ENCODE measurements at regions not wholly inside any gene's neighbourhood (a gene's known extent, or its start where the extent isn't known, plus 50 kb on each side); places are given as distances from the start of the nearest gene placed in this dataset.

GRCh38 chr3:118705487-118706219, 329.0 kb downstream of the IGSF11 start:
- Histone ChIP-seq H3K4me1 (ENCODE audit: low read length) (no peaks in the 10 kb centered on the region), H3K9ac (ENCODE audit: low read length) (no peak overlapping the region), H3K4me3 (ENCODE audit: low read length) (no peak overlapping the region), H3K27me3 (replicated peaks; ENCODE audit: insufficient read depth, low read length) (no peaks in the 10 kb centered on the region), H3K9me2 (replicated peaks; ENCODE audit: insufficient read depth, low read length) (no peaks in the 10 kb centered on the region), H3K79me2 (ENCODE audit: low read length) (no peaks in the 10 kb centered on the region), H4K20me1 (ENCODE audit: insufficient read depth, low read length) (no peaks in the 10 kb centered on the region), H3K36me3 (replicated peaks; ENCODE audit: insufficient read depth, low read length) (no peaks in the 10 kb centered on the region), H3K9me3 (replicated peaks; ENCODE audit: insufficient read depth, low read length) (no peaks in the 10 kb centered on the region), H3F3A (ENCODE audit: insufficient read depth, low read length) (no peaks in the 10 kb centered on the region), H3K27ac (ENCODE audit: low read length) (no peak overlapping the region), H2AFZ (ENCODE audit: low read length) (no peak overlapping the region), H3K4me2 (ENCODE audit: low read depth, low read length) (no peak overlapping the region)
- TF ChIP-seq EZH2 (optimal IDR thresholded peaks at IDR 0.05; ENCODE audit: low read depth, low read length) (no peak), CTCF (IDR thresholded peaks at IDR 0.05; ENCODE audit: low read length) (no peak), EZH2phosphoT487 (IDR thresholded peaks at IDR 0.05; ENCODE audit: low read length) (no peak)
- DNase-seq: no peak

- Histone ChIP-seq H3K4me1 (ENCODE audit: low read length) (no peaks in the 10 kb centered on the region), H3K9me2 (replicated peaks; ENCODE audit: insufficient read depth, low read length) (no peaks in the 10 kb centered on the region), H2AFZ (ENCODE audit: low read length) (no peak overlapping the region), H3K9me3 (replicated peaks; ENCODE audit: insufficient read depth, low read length) (no peaks in the 10 kb centered on the region), H3K27me3 (replicated peaks; ENCODE audit: insufficient read depth, low read length) (no peaks in the 10 kb centered on the region), H3F3A (ENCODE audit: insufficient read depth, low read length) (no peaks in the 10 kb centered on the region), H3K4me2 (ENCODE audit: low read depth, low read length) (no peak overlapping the region), H3K4me3 (ENCODE audit: low read length) (no peak overlapping the region), H4K20me1 (ENCODE audit: insufficient read depth, low read length) (no peaks in the 10 kb centered on the region), H3K9ac (ENCODE audit: low read length) (no peak overlapping the region), H3K27ac (ENCODE audit: low read length) (no peak overlapping the region), H3K36me3 (replicated peaks; ENCODE audit: insufficient read depth, low read length) (no peaks in the 10 kb centered on the region), H3K79me2 (ENCODE audit: low read length) (no peaks in the 10 kb centered on the region)
- TF ChIP-seq EZH2phosphoT487 (IDR thresholded peaks at IDR 0.05; ENCODE audit: low read length): no peak
- TF ChIP-seq CTCF (IDR thresholded peaks at IDR 0.05; ENCODE audit: low read length): no peak
- TF ChIP-seq EZH2 (optimal IDR thresholded peaks at IDR 0.05; ENCODE audit: low read depth, low read length): no peak
- DNase-seq: no peak
Observed at GRCh38 chr3:118707991-118708390, 326.7 kb downstream of the IGSF11 start.

GRCh38 chr3:118710532-118710931, 324.1 kb downstream of the IGSF11 start:
- H3K9me2 ChIP-seq (replicated peaks; ENCODE audit: insufficient read depth, low read length): no peaks in the 10 kb centered on the region
- no peaks in the 10 kb centered on the region for H3F3A ChIP-seq (ENCODE audit: insufficient read depth, low read length)
- H3K9ac ChIP-seq (ENCODE audit: low read length): no peak overlapping the region
- H3K27me3 ChIP-seq (replicated peaks; ENCODE audit: insufficient read depth, low read length): no peaks in the 10 kb centered on the region
- no peak for TF ChIP-seq EZH2phosphoT487 (IDR thresholded peaks at IDR 0.05; ENCODE audit: low read length)
- no peak for TF ChIP-seq EZH2 (optimal IDR thresholded peaks at IDR 0.05; ENCODE audit: low read depth, low read length)
- no peak for TF ChIP-seq CTCF (IDR thresholded peaks at IDR 0.05; ENCODE audit: low read length)
- no peaks in the 10 kb centered on the region for H4K20me1 ChIP-seq (ENCODE audit: insufficient read depth, low read length)
- no peaks in the 10 kb centered on the region for H3K36me3 ChIP-seq (replicated peaks; ENCODE audit: insufficient read depth, low read length)
- H3K79me2 ChIP-seq (ENCODE audit: low read length): no peaks in the 10 kb centered on the region
- no peak overlapping the region for H2AFZ ChIP-seq (ENCODE audit: low read length)
- H3K4me3 ChIP-seq (ENCODE audit: low read length): no peak overlapping the region
- DNase-seq: no peak
- H3K4me2 ChIP-seq (ENCODE audit: low read depth, low read length): no peak overlapping the region
- H3K27ac ChIP-seq (ENCODE audit: low read length): no peak overlapping the region
- no peaks in the 10 kb centered on the region for H3K4me1 ChIP-seq (ENCODE audit: low read length)
- H3K9me3 ChIP-seq (replicated peaks; ENCODE audit: insufficient read depth, low read length): no peaks in the 10 kb centered on the region

Measured in MM.1S (cell line).